ENCODE measurements at regions not wholly inside any gene's neighbourhood (a gene's known extent, or its start where the extent isn't known, plus 50 kb on each side); places are given as distances from the start of the nearest gene placed in this dataset.

DNA sequence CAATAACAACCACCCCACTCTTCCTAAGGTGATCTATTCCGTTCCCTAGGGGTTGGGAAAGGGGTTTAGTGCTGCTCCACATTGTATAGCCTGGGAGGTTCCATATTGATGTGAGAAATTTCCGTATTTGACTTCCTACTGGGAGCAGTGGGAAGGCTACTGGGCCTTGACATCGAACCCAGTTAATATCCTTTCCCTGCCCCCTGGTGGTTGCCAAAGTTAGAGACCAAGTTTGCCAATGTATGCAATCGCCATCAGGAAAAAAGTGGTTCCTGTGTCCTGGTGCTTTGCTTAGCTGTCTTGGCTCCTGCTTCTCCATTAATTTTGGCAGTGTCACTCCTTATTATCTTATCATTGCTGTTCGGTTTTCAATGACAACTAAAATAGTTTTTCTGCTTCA is 914.9 kb downstream of the KCNJ2 start:
- TF ChIP-seq, protein P1, sequence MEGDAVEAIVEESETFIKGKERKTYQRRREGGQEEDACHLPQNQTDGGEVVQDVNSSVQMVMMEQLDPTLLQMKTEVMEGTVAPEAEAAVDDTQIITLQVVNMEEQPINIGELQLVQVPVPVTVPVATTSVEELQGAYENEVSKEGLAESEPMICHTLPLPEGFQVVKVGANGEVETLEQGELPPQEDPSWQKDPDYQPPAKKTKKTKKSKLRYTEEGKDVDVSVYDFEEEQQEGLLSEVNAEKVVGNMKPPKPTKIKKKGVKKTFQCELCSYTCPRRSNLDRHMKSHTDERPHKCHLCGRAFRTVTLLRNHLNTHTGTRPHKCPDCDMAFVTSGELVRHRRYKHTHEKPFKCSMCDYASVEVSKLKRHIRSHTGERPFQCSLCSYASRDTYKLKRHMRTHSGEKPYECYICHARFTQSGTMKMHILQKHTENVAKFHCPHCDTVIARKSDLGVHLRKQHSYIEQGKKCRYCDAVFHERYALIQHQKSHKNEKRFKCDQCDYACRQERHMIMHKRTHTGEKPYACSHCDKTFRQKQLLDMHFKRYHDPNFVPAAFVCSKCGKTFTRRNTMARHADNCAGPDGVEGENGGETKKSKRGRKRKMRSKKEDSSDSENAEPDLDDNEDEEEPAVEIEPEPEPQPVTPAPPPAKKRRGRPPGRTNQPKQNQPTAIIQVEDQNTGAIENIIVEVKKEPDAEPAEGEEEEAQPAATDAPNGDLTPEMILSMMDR (IDR thresholded peaks at IDR 0.05; ENCODE audit: insufficient read depth, low read length, poor library complexity, severe bottlenecking): no peak
- TF ChIP-seq EZH2phosphoT487 (conservative IDR thresholded peaks at IDR 0.05; ENCODE audit: low read length): no peak
